ENCODE measurements at regions not wholly inside any gene's neighbourhood (a gene's known extent, or its start where the extent isn't known, plus 50 kb on each side); places are given as distances from the start of the nearest gene placed in this dataset.

DNA sequence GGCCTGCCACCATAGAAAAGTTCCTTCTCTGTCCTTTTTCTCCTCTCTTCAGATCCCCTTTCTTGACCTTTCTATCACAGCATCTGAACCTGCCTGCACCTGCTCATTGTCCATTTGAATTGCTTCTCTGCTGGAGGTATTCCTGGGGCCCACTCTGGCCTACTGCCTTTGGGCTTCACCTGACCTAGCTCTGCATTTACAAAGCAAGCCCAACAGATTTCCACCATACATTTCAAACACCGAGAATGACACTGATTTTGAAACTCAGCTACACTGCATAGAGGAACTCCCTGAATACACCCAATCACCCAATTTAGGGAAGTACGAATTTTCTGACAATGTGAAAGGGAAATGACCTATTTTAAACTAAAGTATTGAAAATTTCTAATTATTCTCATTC, 284.5 kb upstream of the USP25 start:
- H3K4me1 ChIP-seq (ENCODE audit: control insufficient read depth, insufficient read depth, low read length): no peaks in the 10 kb centered on the region
- in situ Hi-C loops (cut with MboI; ENCODE audit: low sequenced_read_pairs) (no loop called here), intact Hi-C loops (cut with micrococcal nuclease) (no loop called here), dilution Hi-C loops (cut with HindIII; ENCODE audit: low sequenced_read_pairs, unreplicated experiment) (no loop called here)
- no peak overlapping the region for H3K14ac ChIP-seq (replicated peaks; ENCODE audit: low read depth, low read length)
- ChIA-PET POLR2A (ENCODE audit: unreplicated experiment) (no interaction called here), CTCF (interaction anchor here (0.8 kb wide), 1 partner anchor 30 kb away, joined by 3 read pairs; no protein-coding TSS in a partner anchor)
- H3K4me2 ChIP-seq (ENCODE audit: low read depth, low read length): no peak overlapping the region
- no peaks in the 10 kb centered on the region for H3K27me3 ChIP-seq (ENCODE audit: control insufficient read depth, insufficient read depth, low read length)
- WGBS, 2 experiments (ENCODE audit: extremely low coverage in 2 of 2, insufficient read length in 1 of 2): no CpG with 5 or more reads among the region's 2 CpGs
- BruUV-seq (replicated peaks): no TSS peak
- no peak overlapping the region for H3K4me3 ChIP-seq (ENCODE audit: insufficient read depth, low read depth, low read length)
- no peaks in the 10 kb centered on the region for H3K9me3 ChIP-seq (ENCODE audit: control insufficient read depth, insufficient read depth, low read length)
- ATAC-seq (ENCODE audit: low read depth) (no peak), DNase-seq (no peak)
- H4K91ac ChIP-seq (ENCODE audit: insufficient read depth, low read depth, low read length): no peak overlapping the region
- no peaks in the 10 kb centered on the region for H3K79me1 ChIP-seq (ENCODE audit: low read depth in 1 of 2, low read length in 2 of 2)
- H4K20me1 ChIP-seq (ENCODE audit: insufficient read depth, low read length): no peaks in the 10 kb centered on the region
- H2BK5ac ChIP-seq (ENCODE audit: low read depth, low read length, poor library complexity, severe bottlenecking): no peak overlapping the region
- no peak overlapping the region for H3K9ac ChIP-seq (ENCODE audit: low read depth, low read length)
- no peak overlapping the region for H2BK15ac ChIP-seq (ENCODE audit: low read depth, low read length)
- H3K9me1 ChIP-seq (ENCODE audit: insufficient read depth, low read length): no peaks in the 10 kb centered on the region
- TF ChIP-seq RAD21 (IDR thresholded peaks at IDR 0.05; ENCODE audit: low read length) (no peak), MAFK (IDR thresholded peaks at IDR 0.05; ENCODE audit: low read depth, low read length) (no peak), MXI1 (IDR thresholded peaks at IDR 0.05; ENCODE audit: borderline replicate concordance, low read depth, low read length) (no peak), RCOR1 (IDR thresholded peaks at IDR 0.05; ENCODE audit: insufficient replicate concordance, low read length) (no peak), POLR2A (IDR thresholded peaks at IDR 0.05; ENCODE audit: low read depth, low read length) (no peak), CEBPB (IDR thresholded peaks at IDR 0.05; ENCODE audit: low read depth, low read length) (no peak), MAZ (IDR thresholded peaks at IDR 0.05; ENCODE audit: borderline replicate concordance, low read depth, low read length) (no peak), CHD1 (IDR thresholded peaks at IDR 0.05; ENCODE audit: low read depth, low read length) (no peak), SMC3 (IDR thresholded peaks at IDR 0.05; ENCODE audit: low read depth, low read length) (no peak), FOS (IDR thresholded peaks at IDR 0.05; ENCODE audit: low read depth, low read length) (no peak), NFE2L2 (IDR thresholded peaks at IDR 0.05; ENCODE audit: low read depth, low read length) (no peak), BHLHE40 (IDR thresholded peaks at IDR 0.05; ENCODE audit: low read depth, low read length) (no peak), RFX5 (IDR thresholded peaks at IDR 0.05; ENCODE audit: low read depth, low read length) (no peak)
- TF ChIP-seq, protein P1, sequence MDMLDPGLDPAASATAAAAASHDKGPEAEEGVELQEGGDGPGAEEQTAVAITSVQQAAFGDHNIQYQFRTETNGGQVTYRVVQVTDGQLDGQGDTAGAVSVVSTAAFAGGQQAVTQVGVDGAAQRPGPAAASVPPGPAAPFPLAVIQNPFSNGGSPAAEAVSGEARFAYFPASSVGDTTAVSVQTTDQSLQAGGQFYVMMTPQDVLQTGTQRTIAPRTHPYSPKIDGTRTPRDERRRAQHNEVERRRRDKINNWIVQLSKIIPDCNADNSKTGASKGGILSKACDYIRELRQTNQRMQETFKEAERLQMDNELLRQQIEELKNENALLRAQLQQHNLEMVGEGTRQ (IDR thresholded peaks at IDR 0.05; ENCODE audit: low read depth, low read length): no peak
- TF ChIP-seq, protein P2, sequence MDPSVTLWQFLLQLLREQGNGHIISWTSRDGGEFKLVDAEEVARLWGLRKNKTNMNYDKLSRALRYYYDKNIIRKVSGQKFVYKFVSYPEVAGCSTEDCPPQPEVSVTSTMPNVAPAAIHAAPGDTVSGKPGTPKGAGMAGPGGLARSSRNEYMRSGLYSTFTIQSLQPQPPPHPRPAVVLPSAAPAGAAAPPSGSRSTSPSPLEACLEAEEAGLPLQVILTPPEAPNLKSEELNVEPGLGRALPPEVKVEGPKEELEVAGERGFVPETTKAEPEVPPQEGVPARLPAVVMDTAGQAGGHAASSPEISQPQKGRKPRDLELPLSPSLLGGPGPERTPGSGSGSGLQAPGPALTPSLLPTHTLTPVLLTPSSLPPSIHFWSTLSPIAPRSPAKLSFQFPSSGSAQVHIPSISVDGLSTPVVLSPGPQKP (IDR thresholded peaks at IDR 0.05; ENCODE audit: borderline replicate concordance, low read depth, low read length): no peak
- TF ChIP-seq, protein P3, sequence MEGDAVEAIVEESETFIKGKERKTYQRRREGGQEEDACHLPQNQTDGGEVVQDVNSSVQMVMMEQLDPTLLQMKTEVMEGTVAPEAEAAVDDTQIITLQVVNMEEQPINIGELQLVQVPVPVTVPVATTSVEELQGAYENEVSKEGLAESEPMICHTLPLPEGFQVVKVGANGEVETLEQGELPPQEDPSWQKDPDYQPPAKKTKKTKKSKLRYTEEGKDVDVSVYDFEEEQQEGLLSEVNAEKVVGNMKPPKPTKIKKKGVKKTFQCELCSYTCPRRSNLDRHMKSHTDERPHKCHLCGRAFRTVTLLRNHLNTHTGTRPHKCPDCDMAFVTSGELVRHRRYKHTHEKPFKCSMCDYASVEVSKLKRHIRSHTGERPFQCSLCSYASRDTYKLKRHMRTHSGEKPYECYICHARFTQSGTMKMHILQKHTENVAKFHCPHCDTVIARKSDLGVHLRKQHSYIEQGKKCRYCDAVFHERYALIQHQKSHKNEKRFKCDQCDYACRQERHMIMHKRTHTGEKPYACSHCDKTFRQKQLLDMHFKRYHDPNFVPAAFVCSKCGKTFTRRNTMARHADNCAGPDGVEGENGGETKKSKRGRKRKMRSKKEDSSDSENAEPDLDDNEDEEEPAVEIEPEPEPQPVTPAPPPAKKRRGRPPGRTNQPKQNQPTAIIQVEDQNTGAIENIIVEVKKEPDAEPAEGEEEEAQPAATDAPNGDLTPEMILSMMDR (conservative IDR thresholded peaks at IDR 0.05; ENCODE audit: low read depth, low read length): no peak
- H3K4ac ChIP-seq (ENCODE audit: low read depth, low read length): no peak overlapping the region
- H4K8ac ChIP-seq (ENCODE audit: low read depth in 2 of 2, low read length in 2 of 2): no peak overlapping the region
- H2BK20ac ChIP-seq (ENCODE audit: low read depth, low read length): no peak overlapping the region
- H3K36me3 ChIP-seq (ENCODE audit: control insufficient read depth, insufficient read depth, low read length): no peaks in the 10 kb centered on the region
- no peak overlapping the region for H3K23ac ChIP-seq (ENCODE audit: low read depth, low read length)
- H3K56ac ChIP-seq (ENCODE audit: extremely low read depth, insufficient read depth, low read length): no peak overlapping the region
- no peak overlapping the region for H2AFZ ChIP-seq (replicated peaks; ENCODE audit: low read length, poor library complexity)
- H2BK120ac ChIP-seq (ENCODE audit: low read depth, low read length): no peak overlapping the region
- H4K5ac ChIP-seq (ENCODE audit: low read depth, low read length): no peak overlapping the region
- H3K18ac ChIP-seq (ENCODE audit: low read depth, low read length): no peak overlapping the region
- H2AK9ac ChIP-seq (replicated peaks; ENCODE audit: low read depth, low read length, poor library complexity): no peak overlapping the region
- no peak overlapping the region for H2AK5ac ChIP-seq (ENCODE audit: low read depth, low read length)
- H3K27ac ChIP-seq (ENCODE audit: insufficient read depth, low read length): no peak overlapping the region

Data from IMR-90 (cell line).